Breast epithelium (tissue), 3 donors: ENCODE measurements at regions not wholly inside any gene's neighbourhood (a gene's known extent, or its start where the extent isn't known, plus 50 kb on each side); places are given as distances from the start of the nearest gene placed in this dataset.

ENCODE experiments used
- POLR2AphosphoS5 ChIP-seq, 3 donors: sonication (generic); formaldehyde crosslinking; IDR thresholded peaks; one replicate each; pipeline ENCODE4 v1.6.1; 2017; ENCODE audit warnings: antibody characterized with exemption in 3 of 3
- TF ChIP-seq, protein P1 (sequence below), 3 donors: fragments of 450-650 bp; IDR thresholded peaks; one replicate each; pipeline ENCODE4 v1.5.1; 2016 to 2017; ENCODE audit warnings: antibody characterized with exemption in 3 of 3, mild to moderate bottlenecking in 3 of 3, moderate library complexity in 3 of 3

DNA sequence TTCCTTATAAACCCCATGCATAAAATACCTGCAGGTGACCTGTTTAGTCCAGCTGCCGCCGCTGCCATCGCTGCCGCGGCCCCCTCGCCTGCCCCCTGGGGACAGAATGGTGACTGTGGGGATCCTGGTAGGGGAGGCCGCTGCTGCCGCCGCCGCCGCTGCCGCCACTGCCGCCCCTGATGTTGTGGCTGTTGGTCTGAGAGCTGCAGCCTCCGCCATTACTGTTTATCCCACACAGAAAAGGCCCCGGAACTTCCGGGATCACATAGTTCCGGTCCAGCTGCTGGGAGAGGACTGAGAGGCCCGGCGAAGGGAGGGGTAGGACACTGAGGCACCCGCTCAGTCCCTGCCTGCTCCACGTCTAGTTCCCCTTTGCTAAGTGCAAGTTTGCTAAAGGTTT, 244.9 kb downstream of the C12orf50 start:
- no peak for TF ChIP-seq POLR2AphosphoS5 (IDR thresholded peaks at IDR 0.05)
- TF ChIP-seq, protein P1, sequence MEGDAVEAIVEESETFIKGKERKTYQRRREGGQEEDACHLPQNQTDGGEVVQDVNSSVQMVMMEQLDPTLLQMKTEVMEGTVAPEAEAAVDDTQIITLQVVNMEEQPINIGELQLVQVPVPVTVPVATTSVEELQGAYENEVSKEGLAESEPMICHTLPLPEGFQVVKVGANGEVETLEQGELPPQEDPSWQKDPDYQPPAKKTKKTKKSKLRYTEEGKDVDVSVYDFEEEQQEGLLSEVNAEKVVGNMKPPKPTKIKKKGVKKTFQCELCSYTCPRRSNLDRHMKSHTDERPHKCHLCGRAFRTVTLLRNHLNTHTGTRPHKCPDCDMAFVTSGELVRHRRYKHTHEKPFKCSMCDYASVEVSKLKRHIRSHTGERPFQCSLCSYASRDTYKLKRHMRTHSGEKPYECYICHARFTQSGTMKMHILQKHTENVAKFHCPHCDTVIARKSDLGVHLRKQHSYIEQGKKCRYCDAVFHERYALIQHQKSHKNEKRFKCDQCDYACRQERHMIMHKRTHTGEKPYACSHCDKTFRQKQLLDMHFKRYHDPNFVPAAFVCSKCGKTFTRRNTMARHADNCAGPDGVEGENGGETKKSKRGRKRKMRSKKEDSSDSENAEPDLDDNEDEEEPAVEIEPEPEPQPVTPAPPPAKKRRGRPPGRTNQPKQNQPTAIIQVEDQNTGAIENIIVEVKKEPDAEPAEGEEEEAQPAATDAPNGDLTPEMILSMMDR (IDR thresholded peaks at IDR 0.05): no peak
